OCI-LY1 (cell line): ENCODE measurements at regions not wholly inside any gene's neighbourhood (a gene's known extent, or its start where the extent isn't known, plus 50 kb on each side); places are given as distances from the start of the nearest gene placed in this dataset.

Experiments
- CTCF ChIP-seq: fragments of 200-600 bp; sonication (generic), shearing (Covaris generic); IDR thresholded peaks from 2 replicates; pipeline ENCODE4 v1.5.1; 2017; ENCODE audit warnings: mild to moderate bottlenecking, antibody characterized with exemption, low read length, moderate library complexity, mixed read lengths
- EZH2 ChIP-seq: fragments of 200-600 bp; sonication (generic), shearing (Covaris generic); IDR thresholded peaks from 2 replicates; pipeline ENCODE4 v1.8.0; 2017; ENCODE audit warnings: borderline replicate concordance, mixed run types, mild to moderate bottlenecking, antibody characterized with exemption, low read length, moderate library complexity, mixed read lengths

DNA sequence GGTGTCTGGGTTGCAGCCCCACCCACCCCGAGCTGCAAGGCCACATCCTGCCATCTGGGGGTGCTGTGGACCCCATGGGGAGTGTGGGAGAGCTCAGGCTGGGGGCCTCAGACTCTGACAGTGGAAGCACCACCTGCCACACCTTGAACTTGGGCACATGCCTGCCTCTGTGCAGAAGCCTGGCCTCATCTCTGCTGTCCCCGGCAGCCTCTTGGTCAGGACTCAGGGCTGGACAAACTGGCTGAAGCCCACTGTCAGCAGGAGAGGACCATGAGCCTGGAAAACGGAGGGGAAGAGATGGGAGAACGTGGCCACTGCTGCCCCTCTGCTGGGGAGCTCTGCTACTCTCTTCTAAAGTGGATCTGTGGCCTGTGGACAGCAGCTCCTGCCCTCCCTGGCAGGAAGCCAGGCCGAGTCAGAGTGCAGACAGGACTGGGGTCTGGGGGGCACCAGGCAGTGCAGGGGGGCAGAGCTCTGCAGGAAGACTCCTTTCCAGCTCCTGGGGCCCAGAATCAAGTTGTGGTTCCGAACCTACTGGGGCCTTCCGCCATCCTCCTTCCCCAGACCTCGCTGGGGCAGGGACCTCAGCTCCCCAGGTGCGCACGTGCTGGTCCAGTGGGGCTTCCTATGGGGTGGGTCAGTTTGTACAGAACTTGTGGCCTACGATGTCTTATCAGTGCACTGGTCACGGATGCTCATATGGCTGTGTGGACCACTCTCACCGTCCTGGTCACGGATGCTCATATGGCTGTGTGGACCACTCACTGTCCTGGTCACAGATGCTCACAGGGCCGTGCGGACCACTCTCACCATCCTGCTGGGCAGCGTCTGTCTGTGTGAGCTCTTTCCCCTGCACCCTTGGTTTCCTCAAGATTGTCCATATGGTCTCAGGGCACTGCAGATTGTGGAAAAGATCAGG is 207.7 kb downstream of the LAT start:
- TF ChIP-seq EZH2 (no peak), CTCF (peak; percentile 13; the same call in 1 of the 2 replicates)
